ENCODE measurements at regions not wholly inside any gene's neighbourhood (a gene's known extent, or its start where the extent isn't known, plus 50 kb on each side); places are given as distances from the start of the nearest gene placed in this dataset.
A peak's percentile ranks its signal among the peaks of the same experiment; 100 is the strongest.

DNA sequence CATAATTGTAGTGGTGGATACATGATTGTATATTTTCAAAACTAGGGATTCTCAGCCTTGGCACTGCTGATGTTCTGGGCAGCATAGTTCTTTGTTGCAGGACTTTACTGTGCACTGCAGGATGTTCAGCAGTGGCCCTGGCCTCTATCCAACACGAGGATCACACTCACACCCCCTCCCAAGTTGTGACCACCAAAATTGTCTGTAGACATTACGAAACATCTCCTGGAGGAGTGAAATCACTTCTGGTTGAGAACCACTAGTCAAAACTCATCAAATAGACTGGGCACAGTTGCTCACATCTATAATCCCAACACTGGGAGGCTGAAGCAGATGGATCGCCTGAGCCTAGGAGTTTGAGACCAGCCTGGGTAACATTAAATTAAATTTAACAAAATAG, 123.1 kb upstream of the CDYL start:
- no peaks in the 10 kb centered on the region for H3K36me3 ChIP-seq (ENCODE audit: control insufficient read depth, insufficient read depth, low read length)
- BruUV-seq (replicated peaks), result no TSS peak
- H3K4me3 ChIP-seq, result no peak overlapping the region
- no peak for DNase-seq (ENCODE audit: extremely low read depth in 1 of 4, low spot score in 3 of 4)
- H3K79me2 ChIP-seq (ENCODE audit: control insufficient read depth, insufficient read depth, low read length), result no peaks in the 10 kb centered on the region
- no peaks in the 10 kb centered on the region for H3K27me3 ChIP-seq (ENCODE audit: control insufficient read depth in 2 of 2, insufficient read depth in 2 of 2, low read length in 2 of 2)
- TF ChIP-seq, protein P1, sequence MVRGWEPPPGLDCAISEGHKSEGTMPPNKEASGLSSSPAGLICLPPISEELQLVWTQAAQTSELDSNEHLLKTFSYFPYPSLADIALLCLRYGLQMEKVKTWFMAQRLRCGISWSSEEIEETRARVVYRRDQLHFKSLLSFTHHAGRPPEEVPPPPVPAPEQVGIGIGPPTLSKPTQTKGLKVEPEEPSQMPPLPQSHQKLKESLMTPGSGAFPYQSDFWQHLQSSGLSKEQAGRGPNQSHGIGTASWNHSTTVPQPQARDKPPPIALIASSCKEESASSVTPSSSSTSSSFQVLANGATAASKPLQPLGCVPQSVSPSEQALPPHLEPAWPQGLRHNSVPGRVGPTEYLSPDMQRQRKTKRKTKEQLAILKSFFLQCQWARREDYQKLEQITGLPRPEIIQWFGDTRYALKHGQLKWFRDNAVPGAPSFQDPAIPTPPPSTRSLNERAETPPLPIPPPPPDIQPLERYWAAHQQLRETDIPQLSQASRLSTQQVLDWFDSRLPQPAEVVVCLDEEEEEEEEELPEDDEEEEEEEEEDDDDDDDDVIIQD (CRISPR knock-in tag; IDR thresholded peaks at IDR 0.05), result no peak
- TF ChIP-seq CEBPB (tag; IDR thresholded peaks at IDR 0.05), result peak; percentile 47; the same call in 1 of the 2 replicates
- TF ChIP-seq CEBPG (CRISPR knock-in tag; IDR thresholded peaks at IDR 0.05), result no peak
- peak in 1 of 2 experiments; percentile 25; a peak in 1 of 4 replicates for TF ChIP-seq CEBPG (tag; conservative IDR thresholded peaks at IDR 0.05 in 1 of 2, IDR thresholded peaks at IDR 0.05 in 1 of 2)
- TF ChIP-seq ZNF239 (CRISPR knock-in tag; IDR thresholded peaks at IDR 0.05), result peak; percentile 19; the same call in 1 of the 2 replicates
- ATAC-seq, result no peak; the same call in 2 of the 3 replicates
- no peaks in the 10 kb centered on the region for H4K20me1 ChIP-seq (replicated peaks; ENCODE audit: control insufficient read depth, insufficient read depth, low read length)
- no peak overlapping the region for H2AFZ ChIP-seq (ENCODE audit: low read depth, low read length)
- H3K4me2 ChIP-seq (ENCODE audit: insufficient read depth, low read length), result no peak overlapping the region
- intact Hi-C loops (cut with micrococcal nuclease) (no loop called here), in situ Hi-C loops (cut with MboI) (no loop called here)
- H3K9me3 ChIP-seq (replicated peaks; ENCODE audit: control insufficient read depth, insufficient read depth, low read depth, low read length), result no peaks in the 10 kb centered on the region; the same call in 1 of the 2 replicates
- no peak overlapping the region for H3K27ac ChIP-seq (ENCODE audit: extremely low read depth, low read depth, low read length)
- no peak for FAIRE-seq
- H3K9ac ChIP-seq (ENCODE audit: insufficient read depth in 1 of 2, low read depth in 2 of 2, low read length in 2 of 2), result no peak overlapping the region
- POLR2A ChIA-PET, result no interaction called here
- H3K9me1 ChIP-seq (ENCODE audit: control insufficient read depth, insufficient read depth, low read length), result no peaks in the 10 kb centered on the region
- WGBS (ENCODE audit: insufficient coverage, low coverage, missing lambda C conversion rate), result 32% methylated on average over 3 of the region's 3 CpGs
- CTCF ChIA-PET (ENCODE audit: low intra/inter-chr PET ratio), result no interaction called here
- peaks cover 0 to under 1% of the 10 kb centered on the region in 2 experiments; a peak in 1 of 5 replicates for H3K4me1 ChIP-seq (replicated peaks in 1 of 2; ENCODE audit: control insufficient read depth in 2 of 2, insufficient read depth in 2 of 2, low read length in 2 of 2)

All from K562 (cell line).